ENCODE measurements at regions not wholly inside any gene's neighbourhood (a gene's known extent, or its start where the extent isn't known, plus 50 kb on each side); places are given as distances from the start of the nearest gene placed in this dataset.

DNA sequence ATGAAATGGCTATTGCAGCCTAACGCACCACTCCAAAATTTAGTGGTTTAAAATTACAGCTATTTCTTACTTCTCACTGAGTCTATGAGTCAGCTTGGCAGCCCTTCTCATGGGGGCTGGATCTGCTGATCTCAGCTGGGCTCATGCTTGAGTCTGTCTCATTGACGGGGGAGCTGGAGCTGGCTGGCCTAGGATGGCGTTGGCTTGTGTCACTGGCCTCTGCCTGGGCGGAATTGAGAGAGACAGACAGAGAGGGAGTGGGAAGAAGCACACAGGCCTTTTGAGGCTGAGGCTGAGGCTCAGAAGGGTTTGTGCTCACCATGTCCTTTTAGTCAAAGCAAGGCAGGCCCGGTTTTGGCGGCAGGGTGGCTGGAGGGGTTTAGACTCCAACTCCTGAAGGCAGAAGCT, 412.1 kb upstream of the MYT1L start:
- TF ChIP-seq SUZ12 (IDR thresholded peaks at IDR 0.05; ENCODE audit: extremely low read depth, insufficient read depth, insufficient read length) (no peak), YY1 (IDR thresholded peaks at IDR 0.05; ENCODE audit: insufficient read depth, insufficient read length) (no peak), ZNF274 (IDR thresholded peaks at IDR 0.05; ENCODE audit: low read depth, low read length) (no peak)

All from NT2/D1 (cell line).